CD4-positive, alpha-beta T cell treated with Interleukin-2 at 100 ng/mL for 4 hours (primary cell): ENCODE measurements at regions not wholly inside any gene's neighbourhood (a gene's known extent, or its start where the extent isn't known, plus 50 kb on each side); places are given as distances from the start of the nearest gene placed in this dataset.

Experiments
- DNase-seq: peaks from one replicate; pipeline ENCODE4 v3.0.0-alpha.2; 2020; ENCODE audit warnings: low spot score

DNA sequence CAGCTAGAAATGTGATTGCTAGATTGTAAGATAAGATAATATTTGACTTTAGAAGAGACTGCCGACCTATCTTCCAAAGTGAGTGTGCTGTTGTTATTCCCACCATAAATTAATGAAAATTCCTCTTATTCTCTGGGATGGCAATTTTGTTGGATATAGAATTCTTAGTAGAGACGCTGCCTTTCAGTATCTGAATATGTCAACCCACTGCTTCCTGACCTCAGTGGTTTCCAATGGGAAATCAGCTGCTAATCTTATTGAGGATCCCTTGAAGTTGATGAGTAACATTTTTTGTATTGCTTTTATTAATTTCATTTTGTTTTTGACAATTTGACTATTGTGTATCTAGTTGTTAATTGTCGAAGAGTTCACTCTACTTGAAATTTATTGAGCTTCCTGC, 313.0 kb downstream of the BMP2 start:
- DNase-seq = no peak

DNA sequence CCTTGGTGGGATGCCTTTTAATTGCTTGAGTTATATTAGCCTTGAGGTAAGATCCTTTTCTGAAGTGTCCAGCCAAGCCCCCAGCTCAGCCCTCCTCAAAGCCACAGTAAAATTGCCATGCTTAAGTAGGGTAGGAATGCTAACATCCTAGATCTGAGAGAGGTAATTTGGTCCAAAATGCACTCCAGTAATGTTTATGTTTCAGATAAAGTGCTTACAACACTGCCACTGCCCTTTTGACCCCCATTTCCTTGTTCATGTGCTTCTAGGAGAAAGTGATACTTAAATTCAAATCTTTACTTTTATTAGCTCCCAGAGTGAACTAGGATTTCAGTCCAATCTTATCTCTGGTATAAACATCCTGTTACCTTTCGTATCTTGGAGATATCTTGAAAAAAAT, 318.0 kb downstream of the BMP2 start:
- DNase-seq = no peak

DNA sequence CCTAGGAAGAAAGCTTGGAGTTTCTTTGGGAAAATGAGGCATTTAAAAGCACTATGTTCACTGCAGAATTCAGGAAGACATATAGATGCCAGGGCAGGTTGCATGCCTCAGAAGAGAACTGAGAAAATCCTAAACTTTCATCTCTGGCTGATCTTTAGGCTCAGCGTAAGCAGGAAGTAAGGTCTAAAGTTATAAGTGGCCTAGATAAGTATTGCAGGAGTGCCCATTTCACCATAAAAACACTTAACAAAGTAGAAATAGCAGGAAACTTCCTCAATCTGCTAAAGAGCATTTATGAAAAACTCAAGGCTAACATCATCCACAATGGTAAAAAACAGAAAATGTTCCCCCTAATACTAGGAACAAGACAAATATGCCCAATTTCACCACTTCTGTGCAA, 320.3 kb downstream of the BMP2 start:
- DNase-seq = no peak

DNA sequence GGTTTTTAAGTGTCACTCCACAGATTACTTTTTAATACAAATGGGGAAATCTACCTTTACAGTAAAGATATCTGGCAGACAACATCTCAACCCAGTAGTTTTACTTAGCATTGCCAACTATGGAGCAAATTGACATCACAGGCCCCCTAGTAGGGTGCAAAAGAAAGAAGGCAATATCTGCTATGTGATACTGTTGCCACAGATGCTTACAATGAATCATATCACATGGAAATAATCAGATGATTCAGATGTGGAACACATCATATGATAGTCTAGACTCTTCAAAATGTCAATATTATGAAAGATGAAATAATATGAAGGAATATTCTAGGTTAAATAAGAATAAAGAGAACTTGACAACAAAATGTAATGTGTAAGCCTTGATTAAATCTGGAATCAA, 322.5 kb downstream of the BMP2 start:
- DNase-seq = no peak

- no peak for DNase-seq
Measured at GRCh38 chr20:7090811-7091210, 323.3 kb downstream of the BMP2 start.

DNA sequence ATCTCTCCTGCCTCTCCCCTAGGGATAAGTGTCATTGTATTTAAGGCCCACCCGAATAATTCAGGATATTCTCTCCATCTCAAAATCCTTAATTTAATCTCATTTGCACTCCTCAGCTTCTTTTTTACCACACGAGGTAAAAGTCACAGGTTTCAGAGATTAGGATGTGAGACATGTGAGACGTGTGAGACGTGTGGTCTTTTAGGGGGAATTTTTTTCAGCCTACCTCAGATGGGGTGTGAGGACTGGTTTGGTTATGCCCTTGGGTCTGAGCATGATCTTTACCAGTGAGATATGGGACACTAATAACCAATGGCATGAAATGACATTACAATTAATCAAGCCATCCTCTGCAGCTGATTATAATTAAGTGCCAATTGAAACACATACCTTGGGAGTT, 324.2 kb downstream of the BMP2 start:
- DNase-seq = no peak

GRCh38 chr20:7094438-7094997, 327.0 kb downstream of the BMP2 start:
- no peak for DNase-seq

DNA sequence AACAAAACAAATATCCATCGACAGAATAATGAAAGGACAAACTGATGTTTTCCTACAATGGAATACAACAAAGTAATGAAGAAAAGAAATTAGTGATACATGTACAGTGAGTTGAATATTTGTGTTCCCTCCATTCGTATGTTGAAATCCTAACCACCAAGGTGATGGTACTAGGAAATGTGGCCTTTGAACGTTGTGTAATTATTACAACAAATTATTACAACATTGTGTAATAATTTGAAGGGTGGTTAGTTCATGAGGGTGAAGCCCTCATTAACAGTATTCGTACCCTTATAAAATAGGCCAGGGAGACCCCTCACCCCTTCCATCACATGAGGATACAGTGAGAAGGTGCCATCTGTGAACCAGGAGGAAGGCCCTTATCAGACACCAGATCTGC, 339.4 kb downstream of the BMP2 start:
- no peak for DNase-seq

GRCh38 chr20:7108929-7109328, 341.4 kb downstream of the BMP2 start:
- DNase-seq = no peak

- DNase-seq = no peak
Measured at GRCh38 chr20:7113577-7114466, 346.3 kb downstream of the BMP2 start.

DNA sequence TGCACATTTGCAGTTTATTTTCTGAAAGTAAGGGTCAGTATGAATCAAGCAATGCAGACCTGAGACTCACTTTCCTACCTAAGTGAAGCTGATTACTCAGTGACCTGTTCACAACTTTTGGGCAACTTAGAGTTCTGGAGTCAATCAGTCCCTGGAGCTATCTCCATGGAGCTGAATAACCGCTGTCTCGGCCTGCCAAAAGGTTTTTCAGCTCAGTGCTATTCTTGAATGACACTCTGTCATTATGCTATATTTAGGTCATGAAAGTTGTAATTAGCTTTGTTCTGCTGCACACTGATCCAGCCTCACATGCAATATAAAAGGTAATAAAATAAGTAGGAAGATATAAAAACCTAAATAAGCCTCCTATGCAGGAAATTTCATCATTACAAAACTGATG, 356.0 kb downstream of the BMP2 start:
- no peak for DNase-seq

GRCh38 chr20:7124120-7124519, 356.6 kb downstream of the BMP2 start:
- no peak for DNase-seq

DNA sequence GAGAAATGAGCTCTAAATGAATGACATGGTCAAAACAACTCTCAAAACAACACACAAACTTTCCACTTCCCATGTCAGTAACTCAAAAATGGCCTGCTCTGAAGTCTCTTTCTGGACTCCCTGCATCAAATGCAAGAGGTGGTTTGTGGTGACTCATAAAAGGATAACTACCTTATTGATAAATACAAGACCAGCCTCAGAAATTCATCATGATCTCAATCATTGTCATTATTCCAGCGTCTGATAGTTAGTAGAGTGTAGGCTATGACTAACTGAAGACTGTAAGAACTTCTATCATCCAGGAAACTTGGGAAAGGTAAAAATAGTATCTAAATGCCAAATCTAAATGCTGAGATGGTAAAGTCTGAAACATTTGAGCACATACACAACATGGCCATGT, 369.4 kb downstream of the BMP2 start:
- no peak for DNase-seq

DNA sequence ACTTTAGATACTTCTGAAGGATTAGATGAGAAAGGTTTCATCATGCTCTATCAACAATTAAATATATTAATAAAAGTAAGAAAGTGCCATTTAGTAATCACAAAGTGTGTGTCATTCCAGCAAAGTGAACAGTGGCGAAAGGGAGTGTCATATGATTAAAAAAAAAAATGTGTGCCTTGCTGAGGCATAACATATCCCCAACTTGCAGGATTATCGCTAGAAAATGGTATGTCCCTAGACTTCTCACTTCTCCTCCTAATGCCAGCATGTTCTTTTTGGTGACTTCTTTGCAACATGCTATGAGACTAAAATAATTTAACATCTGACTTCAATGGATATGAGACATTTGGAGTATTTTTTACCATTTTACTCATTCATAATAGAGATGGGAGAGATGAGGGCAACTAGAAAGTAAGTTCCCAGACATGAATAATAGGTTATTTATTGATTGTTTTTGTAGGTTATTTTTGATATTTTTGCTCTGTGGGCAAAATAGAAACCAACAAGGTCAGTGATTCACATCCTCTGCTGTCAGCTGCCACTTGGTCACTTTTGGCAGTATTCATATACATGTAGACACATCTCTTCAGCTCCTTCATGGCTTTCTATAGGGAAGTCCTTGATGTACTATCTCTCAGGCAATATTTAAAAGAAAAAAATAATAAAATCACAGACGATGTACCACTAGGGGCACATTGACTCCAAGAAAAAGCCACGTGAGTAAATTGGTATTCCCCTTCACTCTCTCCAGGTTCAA, 370.1 kb downstream of the BMP2 start:
- no peak for DNase-seq

DNA sequence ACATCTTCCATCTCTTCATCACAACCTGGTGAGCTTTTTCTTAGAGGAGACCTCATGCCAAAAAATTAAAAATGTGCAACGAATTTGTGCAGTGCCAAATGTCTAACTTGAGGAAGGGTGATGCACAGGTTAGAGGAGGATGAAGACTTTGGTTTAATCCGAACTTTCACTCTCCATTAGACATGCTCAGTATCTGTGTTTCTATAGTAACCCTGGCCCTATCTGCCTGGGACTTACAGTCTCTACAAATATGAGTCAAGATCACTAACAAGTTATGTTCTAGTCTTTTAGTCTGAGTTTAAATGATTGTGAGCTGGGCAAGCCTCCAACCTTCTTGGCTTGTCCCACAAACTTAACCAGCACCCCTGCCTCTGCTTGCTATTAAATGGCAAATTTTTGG, 377.0 kb downstream of the BMP2 start:
- DNase-seq = no peak

DNA sequence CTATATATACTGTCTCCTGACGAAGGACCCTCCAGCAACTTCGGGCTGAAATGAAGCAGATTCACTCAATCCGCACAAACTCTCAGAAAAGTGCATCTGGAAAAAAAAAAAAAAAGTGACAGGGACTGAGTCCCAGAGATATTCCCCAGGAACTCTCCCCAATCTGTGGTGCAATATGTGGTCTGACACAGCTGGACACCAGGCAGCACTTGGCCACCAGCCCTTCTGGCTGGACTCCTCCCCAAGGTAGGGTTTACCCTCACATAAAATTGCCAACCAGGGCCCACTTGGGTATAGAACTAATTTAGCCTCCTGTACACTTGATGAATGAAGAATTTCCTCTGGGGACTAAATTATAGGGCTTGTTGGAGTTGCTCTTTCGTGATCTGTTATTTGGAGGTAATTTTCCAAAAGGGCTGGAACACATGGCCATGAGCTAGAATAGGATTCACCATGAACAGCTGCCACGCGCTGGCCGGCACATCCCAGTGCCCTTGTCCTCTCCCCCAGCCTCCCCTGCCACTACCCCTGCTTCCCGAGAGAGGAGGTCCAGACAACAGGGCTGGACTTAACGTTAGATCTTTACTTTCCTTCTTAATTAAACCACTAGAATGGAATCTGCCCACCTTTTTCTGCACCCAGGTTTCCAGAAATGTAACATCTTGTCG, 379.2 kb downstream of the BMP2 start:
- no peak for DNase-seq

DNA sequence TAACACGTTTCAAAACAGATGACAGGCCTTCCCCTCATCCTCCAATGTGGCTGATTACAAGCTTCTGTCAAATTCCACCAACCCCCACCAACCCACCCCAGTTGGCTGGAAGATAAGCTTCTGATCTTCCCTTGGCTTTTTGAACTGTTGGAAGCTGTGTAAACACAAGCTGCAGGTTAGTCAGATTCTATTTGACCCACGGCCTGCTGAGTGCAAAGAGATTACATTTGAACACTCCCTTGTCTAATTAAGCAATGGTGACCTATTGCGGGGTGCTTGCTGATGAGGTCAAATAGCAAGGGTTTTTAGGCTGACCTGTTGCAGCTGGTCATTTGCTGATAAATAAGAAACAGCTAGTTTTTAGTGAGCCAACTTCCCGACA, 379.7 kb downstream of the BMP2 start:
- no peak for DNase-seq

DNA sequence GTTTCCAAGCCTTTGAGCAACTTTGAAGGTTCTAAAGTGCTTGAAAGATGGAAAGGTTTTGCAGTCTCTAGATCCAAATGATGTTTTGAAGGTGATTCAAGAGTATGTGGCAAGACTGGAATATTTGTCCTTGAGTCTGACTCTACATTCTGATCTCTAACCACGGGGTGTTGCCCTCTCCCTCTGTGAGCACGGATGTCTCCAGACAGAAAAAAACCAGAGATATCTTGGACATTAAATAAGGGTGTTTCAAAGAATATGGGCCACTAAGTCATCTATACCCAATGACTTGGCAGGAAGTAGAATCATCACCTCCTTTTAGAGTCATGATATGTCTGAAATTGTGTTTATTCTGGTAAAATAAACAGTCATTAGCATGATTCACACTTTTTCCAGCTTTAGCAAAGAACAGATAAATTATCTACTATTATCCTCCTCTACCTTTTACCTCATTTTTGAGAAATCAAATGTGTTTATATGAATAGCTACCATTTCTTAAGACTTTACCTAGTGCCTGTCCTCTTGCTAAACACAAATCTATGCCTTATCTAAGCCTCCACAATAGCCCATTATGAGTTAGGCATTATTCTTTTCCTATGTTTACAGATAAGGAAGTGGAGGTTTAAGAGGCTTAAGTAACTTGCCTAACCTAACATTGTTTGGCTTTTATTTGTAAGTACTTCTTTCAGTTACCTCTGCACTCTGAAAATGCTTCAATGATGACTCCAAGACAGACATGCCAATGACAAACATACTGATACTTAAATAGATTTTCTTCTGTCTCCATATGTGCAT, 384.4 kb downstream of the BMP2 start:
- no peak for DNase-seq

DNA sequence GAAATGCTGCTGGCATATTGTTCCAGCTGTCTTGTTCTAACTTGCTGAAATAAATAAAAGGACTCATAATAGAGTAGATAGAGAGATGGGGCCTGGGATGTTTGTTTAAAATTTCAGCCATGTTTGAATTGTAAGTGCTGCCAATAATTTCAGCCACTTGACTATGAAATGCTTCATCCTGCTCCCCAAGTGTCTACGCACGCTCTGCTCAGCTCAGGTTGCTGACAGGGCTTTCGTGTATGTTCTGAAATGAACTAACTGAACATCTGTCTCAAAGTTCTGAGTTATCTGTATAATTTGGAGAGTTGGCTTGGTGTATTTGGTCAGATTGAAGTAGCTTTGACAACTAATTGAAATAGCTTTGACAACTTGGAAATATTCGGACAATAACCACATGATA, 387.8 kb downstream of the BMP2 start:
- DNase-seq = no peak

- no peak for DNase-seq
Measured at GRCh38 chr20:7155794-7156193, 388.3 kb downstream of the BMP2 start.

- no peak for DNase-seq
Measured at GRCh38 chr20:7159903-7160302, 392.4 kb downstream of the BMP2 start.

DNA sequence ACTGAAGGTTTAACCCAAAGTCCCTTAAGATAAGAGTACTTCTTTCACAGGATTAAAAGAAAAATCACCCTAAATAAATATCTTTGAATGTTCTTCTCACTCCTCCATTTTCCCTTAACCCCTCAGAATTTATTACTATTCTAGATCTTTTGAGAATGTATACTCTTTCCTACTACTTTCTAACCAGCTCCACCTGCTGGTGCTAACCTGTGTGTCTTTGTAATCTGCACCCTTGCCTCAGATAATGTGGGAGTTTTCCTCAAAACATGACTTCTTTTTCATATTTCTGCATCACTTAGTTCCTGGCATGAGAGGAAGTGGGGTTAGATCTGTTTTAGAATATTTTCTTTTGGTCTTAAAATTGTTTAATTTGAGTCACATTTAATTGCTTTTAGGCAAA, 394.2 kb downstream of the BMP2 start:
- no peak for DNase-seq
